A172 (cell line): ENCODE measurements at regions not wholly inside any gene's neighbourhood (a gene's known extent, or its start where the extent isn't known, plus 50 kb on each side); places are given as distances from the start of the nearest gene placed in this dataset.
"Not testable (repeated sequence)": the region's sequence is repeated elsewhere in the genome, so short reads cannot be mapped to it uniquely, and the experiment has no call there.

Source experiments
- DNase-seq: peaks from one replicate; pipeline ENCODE4 v3.0.0-alpha.2; 2015; ENCODE audit warnings: low spot score

DNA sequence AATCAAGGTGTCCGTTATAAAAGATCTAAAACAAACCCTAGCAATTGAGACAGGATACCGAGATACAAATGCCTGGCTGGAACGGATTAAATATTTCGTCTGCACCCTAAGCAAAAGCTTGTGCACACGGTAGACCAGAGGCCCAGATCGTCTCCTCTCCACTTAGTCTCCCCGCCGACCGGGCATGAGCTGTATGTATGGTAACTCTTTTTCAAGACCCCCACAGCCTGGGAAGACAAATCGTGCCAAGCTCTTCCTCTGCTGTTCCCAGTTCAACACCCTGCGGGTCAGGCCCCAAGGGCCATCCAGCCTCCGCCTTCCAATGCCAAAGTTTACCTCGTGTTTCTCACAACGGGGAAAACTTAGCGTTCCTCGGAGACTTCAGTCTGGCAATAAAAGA lies 285.7 kb upstream of the GALNT17 start:
- DNase-seq = no peak

DNA sequence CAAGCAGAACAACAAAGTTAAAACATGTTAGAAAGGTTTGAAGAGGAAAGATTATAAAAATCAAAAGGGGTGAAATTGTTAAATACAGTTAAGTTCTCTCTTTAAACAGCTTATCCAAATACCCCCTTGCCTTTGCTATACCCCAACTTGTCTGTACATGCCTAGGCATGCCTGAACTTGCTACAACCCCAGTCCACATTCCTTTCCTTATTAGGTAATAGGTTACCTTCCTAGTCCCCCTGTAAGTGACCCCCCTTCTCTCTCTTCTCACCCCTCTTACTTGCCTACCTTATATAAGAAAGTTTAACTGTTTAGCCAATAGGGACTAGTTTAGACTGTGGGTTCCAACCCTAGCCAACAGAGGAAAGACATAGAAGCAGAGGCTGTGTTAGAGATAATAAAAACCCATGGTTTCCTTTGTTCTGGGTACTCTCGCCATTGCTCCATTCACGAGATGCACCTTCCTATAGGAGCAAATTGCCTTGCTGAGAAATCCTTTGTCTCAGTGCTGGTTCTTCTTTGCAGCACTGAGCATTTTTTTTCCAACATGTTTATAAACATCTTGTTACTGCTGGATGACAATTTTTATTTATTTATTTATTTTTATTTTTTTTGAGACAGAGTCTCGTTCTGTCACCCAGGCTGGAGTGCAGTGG lies 282.2 kb upstream of the GALNT17 start:
- DNase-seq = no peak

DNA sequence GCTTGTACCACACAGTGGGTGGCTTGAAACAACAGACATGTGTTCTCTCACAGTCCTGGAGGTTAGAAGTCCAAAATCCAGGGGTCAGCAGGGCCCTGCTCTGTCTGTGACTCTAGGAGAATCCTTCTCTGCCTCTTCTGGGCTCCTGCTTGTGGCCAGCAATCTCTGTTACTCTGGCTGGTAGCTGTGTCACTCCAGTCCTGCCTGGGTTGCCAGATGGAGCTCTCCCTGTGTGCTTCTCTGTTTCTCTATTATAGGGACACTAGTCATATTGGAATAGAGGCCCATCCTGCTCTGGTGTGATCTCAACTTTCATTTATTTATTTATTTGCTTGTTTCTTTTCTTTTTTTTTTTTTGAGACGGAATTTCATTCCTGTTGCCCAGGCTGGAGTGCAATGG lies 276.6 kb upstream of the GALNT17 start:
- no peak for DNase-seq

DNA sequence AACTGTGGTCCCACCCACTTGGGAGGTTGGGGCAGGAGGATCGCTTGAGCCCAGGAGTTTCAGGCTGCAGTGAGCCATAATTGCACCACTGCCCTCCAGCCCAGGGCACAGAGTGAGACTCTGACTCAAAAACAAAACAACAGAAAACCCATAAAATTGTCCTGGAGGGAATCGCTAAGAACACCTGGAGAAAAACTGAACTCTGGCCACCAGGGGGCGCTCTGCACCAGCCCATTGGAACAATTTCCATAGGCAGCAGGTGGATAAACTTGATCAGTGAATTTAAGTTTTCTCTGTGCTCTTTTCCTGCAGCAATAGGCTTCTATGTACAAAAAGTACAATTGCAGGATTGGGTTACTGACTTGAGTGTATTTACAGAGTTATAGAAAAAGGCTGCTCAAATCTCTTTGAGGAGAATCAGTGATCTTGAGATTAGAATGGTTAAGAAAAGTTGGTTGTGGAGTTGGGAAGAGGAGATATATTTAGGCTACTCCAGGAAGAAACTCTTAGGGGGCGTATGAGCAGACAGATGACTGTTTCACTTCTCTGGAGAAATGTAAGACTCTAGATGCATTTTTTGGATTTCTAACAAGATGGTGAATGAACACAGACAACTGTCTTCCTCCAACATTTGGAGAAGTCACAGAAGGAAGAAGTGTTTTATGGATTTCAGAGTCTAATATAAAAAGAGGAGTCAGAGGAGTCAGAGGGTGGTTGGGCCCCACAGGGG lies 274.9 kb upstream of the GALNT17 start:
- peak; percentile 75 for DNase-seq

DNA sequence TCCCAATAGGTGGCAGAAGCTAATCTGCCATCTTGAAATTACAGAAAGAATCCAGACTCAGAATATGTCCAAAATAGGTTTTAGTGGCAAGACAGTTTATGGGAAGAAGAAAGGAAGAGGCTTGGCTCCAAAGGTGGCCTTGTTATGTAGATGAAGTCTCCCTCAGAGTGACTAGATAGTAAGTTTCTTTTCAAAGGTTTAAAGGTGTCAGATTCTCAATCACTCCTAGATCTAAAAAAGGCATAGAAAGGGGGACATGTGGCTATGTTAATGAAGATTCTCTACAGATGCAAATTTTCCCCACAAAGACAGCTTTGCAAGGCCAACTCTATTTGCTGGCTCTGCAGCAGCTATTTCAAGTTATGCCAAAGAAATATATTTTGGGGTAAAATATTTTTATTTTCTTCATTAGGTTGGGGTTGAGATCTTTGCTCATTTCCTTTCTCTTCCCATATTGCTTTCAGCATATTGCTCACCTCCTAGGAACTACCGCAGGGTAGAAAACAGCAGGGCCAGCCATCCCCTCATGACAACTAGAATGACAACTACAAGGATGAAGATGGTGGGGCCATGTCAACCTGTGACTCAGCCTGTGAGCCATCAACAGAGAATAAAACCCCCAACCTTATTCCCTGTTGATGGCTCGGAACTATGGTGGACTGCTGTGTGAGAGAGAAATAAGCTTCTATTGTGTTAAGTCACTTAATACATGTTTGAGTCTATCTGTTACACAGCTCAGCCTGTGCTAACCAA lies 274.0 kb upstream of the GALNT17 start:
- no peak for DNase-seq

DNA sequence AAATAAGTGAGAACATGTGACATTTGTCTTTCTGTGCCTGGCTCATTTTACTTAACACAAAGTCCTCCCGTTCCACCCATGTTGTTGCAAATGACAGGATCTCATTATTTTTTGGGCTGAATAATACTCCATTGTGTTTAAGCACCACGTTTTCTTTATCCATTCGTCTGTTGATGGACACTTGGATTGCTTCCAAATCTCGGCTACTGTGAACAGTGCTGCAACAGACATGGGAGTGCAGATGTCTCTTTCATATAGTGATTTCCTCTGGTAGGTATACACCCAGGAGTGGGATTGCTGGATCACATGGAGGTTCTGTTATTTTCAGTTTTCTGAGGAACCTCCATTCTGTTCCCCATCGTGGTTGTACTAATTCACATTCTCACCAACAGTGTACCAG lies 264.4 kb upstream of the GALNT17 start:
- DNase-seq = no peak

DNA sequence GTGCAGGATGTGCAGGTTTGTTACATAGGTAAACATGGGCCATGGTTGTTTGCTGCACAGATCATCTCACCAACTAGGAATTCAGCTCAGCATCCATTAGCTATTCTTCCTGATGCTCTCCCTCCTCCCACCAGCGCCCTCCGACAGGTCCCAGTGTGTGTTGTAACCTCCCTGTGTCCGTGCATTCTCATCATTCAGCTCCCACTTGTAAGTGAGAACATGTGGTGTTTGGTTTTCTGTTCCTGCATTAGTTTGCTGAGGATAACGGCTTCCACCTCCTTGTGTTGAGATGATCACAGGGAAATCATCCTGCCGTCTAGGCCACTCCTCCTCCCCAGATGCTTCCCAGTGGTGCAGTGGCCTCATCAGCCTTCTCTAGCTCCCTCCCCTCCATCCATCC lies 261.6 kb upstream of the GALNT17 start:
- no peak for DNase-seq

DNA sequence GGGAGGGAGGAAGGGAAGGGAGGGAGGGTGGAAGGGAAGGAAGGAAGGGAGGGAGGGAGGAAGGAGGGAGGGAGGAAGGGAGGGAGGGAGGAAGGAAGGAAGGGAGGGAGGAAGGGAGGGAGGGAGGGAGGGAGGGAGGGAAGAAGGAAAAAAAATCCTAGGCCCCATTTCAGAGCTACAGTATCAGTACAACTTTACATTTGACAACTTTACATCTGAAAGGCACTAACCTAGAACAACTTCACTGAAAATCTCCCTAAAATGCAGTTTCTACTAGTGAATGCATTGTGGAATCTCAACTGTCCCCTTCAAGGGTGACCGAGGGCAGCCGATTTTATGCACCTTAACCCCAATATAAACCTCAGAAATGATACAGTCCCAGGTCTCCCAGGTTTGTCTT lies 259.8 kb upstream of the GALNT17 start:
- no peak for DNase-seq

DNA sequence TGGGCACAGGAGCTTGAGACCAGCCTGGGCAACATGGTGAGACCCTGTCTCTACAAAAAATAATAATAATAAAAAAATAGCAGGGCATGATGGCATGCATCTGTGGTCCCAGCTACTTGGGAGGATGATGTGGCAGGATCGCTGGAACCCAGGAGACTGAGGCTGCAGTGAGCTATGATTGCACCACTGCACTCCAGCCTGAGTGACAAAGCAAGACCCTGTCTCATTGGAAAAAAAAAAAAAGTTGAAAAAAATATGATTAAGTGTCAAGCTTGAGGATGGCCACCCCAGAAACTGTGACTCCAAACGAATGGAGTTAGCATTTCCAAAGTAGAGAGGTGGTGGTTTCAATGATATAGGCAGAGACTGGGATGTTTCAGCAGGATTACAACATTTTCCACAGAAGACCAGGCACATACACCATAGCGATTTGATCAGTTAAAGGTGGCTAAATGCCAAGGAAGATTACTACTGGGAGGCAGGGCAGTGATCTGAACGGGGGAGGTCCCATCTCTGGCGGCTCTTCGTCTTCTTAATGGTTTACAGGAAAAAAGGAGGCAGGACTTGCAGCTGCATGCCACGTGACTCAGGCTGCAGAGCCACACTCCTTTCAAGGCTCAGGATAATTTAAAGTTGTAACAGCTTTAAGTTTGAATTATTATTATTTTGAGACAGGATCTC lies 250.6 kb upstream of the GALNT17 start:
- no peak for DNase-seq

DNA sequence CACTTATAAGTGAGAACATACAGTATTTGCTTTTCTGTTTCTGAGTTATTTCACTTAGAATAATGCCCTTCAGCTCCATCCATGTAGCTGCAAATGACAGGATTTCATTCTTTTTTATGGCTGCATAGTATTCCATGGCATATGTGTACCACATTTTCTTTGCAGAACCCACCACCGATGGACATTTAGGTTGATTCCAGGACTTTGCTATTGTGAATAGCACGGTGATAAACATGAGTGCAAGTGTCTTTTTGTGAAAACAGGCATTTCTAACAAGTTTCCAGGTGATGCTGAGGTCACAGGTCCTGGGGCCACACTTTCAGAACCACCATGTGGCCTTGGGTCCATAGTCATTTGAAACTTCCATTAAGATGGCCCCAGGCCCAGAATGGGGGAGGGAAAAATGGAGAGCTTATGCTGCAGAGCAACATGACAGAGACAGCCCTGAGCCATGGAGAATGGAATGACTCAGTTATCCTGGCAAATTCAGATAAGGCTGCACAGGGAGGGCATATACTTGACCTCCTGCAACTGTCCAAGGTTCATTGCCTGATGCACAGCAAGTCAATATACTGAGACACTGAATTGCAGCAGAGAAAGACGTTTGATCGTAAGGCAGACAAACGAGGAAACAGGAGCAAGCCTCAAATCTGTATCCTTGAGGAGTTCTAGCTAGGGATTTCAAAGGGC lies 248.0 kb upstream of the GALNT17 start:
- no peak for DNase-seq

DNA sequence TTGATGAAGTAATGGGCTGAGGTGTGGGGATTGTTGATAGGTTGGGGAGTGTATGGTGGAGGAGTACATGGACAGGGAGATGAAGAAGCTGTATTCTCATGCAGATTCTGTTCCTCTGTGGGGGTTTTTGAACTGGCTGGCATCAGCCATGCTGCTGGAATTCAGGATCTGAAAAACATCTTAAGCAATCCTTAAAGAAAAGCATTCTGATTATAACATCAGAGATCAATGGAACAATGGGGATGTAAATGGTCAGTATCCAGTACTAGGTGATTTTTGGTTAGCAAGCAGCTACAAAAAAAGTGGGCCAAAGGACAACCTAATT lies 247.5 kb upstream of the GALNT17 start:
- DNase-seq = no peak

DNA sequence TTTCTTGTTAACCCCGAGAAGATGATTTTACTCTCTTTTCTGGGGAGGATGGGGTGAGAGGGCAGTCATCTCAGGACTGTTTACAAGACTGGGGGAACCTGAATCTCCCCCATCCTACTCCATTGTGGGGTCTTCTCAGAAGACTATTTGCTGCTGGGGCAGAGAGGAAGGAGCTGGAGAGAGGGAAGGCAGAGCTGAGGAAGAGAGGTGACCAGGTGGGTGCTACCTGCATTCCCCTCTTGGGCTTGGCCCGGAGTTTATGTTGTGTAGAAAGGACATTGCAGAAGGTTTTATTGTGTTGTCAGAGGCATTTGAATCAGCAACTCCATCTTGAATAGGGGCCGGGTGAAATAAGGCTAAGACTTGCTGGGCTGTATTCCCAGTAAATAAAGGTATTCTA lies 247.1 kb upstream of the GALNT17 start:
- no peak for DNase-seq

DNA sequence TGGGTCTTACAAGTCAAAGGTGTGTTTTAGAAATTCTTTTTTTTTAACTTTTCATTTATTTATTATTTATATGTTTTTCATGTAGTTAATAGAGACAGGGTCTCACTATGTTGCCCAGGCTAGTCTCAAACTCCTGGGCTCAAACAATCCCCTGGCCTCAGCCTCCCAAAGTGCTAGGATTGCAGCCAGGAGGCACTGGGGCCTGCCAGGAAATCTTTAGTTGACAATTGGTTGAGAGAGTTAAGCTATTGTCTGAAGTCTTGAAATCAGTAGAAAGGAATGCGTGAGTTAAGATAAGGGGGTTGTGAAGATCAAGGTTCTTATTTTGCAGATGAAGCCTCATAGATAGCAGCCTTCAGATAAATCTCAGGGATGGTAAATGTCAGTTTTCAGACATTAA lies 245.4 kb upstream of the GALNT17 start:
- DNase-seq = no peak

DNA sequence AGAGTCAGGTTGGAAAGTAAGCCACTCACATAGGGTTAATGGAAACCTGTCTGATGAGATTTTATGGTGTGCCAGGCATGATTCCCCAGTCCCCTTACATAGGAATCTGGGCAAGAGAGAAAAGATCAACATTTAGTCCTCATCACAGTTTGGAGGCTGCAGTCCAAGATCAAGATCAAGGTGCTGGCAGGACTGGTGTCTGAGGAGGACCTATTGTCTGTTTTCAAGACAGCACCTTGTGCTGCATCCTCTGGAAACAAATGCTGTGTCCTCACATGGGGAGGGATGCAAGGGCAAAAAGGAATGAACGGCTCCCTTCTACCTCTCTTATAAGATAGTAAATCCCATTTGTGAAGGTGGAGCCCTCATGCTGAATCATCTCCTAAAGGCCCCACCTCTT lies 244.8 kb upstream of the GALNT17 start:
- no peak for DNase-seq

DNA sequence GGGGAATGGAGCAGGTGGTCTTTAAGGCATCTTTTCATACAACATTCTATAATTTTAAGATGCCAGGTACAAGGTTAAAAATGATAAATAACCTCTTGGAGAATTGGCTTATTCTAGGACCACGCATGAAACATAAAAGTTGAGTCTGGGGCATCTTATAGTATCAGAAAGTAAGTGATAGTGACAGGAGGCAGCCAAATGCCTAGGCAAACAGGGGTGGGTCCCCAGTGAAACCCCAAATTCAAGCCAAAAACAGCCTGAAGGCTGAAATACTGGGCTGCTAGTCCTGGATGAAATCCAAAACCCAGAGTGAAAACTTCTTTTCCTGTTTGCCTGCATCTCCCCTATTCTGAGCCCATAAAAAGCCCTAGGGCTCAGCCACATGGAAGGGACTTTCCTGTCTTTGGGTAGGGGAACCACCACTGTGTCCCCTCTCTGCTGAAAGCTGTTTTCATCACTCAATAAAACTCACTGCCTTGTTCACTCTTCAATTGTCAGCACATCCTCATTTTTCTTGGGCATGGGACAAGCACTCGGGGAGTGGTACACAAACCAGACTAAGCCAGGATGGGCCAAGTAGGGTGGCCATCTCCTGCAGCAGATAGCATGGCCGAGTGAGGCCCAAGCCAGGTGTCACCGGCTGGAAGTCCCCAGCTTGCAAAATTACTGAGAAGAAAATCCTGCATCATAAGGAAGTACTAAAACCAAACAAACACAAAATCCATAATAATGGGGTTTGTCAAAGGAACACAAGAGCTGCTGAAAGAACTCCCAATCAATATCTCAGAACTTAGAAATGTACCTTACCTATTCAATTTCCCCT lies 241.6 kb upstream of the GALNT17 start:
- no peak for DNase-seq

DNA sequence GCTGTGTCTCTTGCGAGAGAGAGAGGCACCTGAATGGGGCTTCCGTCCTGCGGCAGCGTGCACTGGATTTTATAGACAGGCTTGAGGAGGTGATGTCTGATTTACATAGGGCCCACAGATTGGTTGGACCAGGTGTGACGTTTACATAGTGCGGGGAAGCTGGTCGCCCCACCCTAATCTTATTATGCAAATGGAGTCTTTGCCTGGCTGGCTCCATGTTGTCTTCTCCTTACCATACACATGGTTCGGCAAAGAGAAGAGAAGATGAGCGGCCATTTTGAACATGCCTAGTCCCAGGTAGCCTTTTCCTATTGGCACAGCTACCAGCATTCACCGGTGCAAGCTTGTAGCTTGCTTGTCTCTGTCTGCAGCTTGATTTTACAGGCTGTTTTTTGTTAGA lies 238.5 kb upstream of the GALNT17 start:
- no peak for DNase-seq

DNA sequence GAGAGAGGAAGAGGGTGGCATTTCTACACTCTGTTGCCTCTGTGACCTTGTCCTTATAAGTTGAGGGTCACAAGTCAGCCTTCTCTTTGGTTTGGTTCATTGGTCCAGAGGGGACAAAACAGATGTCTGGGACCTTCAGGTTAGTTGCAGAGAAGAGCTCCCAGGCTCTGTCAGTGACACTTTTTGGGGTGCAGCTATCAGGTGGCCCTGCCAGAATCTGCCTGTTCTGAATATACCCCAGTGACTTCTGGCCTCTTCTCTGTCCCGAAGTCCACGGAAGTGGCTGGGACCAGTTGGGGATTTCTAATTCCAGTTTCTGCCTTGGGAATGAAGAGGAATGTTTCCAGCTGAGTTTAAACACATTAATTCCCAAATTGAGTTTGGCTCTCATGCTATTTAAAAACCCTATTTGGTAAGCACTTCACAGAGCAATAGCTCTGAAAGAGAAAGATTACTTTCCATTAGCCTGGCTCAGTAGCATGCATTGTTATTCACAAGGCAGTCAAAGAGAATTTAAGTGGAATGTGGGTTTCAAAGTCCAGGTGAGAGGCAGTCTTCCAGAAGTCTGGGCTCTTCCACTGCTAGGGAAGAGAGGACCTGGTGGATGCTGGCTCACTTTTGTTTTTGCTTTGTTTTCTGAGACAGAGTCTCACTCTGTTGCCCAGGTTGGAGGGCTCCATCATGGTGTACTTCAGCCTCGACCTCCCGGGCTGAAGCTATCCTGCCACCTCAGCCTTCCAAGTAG lies 237.8 kb upstream of the GALNT17 start:
- no peak for DNase-seq

DNA sequence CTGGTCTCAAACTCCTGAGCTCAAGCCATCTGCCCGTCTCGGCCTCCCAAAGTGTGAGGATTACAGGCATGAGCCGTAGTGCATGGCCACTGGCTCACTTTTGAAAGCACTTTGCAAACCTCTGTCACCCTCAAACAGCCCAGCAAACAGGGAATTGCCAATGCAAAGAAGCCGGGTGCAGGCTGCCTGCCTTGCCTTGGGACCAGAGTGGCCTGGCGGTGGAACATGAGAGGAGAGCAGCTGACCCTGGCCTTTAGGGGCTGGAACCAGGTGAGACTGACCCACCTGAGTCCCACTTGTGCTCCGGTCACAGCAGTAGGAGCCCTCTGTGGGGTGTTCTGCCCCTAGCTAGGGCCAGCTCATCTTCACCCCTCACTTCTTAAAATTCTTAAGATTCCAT lies 237.1 kb upstream of the GALNT17 start:
- DNase-seq = no peak

DNA sequence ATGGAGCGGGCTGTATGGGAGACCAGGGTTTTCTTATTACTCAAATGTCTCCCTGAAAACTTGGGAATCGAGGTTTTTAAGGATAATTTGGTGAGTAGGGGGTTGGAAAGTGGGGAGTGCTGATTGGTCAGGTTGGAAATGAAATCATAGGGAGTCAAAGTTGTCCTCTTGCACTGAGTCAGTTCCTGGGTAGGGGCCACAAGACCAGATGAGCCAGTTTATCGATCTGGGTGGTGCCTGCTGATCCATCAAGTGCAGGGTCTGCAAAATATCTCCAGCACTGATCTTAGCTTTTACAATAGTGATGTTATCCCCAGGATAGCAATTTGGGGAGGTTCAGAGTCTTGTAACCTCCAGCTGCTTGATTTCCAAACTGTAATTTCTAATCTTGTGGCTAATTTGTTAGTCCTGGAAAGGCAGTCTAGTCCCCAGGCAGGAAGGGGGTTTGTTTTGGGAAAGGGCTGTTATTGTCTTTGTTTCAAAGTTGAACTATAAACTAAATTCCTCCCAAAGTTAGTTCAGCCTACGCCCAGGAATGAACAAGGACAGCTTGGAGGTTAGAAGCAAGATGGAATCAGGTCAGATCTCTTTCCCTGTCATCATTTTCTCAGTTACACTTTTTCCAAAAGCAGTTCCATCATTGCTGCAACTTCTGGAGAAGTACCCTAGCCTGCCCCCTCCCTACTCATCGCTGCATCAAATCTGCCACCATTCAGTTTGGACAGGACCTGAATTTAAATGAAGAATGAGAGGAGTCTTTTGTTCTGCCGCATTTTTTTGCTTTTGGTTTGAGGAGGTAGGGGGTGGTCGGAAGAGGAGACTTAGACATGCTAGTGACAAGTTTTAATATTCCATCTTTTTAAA lies 236.4 kb upstream of the GALNT17 start:
- not testable (repeated sequence) for DNase-seq
